Esophagus (tissue), 2 donors: ENCODE measurements at regions not wholly inside any gene's neighbourhood (a gene's known extent, or its start where the extent isn't known, plus 50 kb on each side); places are given as distances from the start of the nearest gene placed in this dataset.

Experiments used
- H3K27ac ChIP-seq, 2 donors: one replicate each; pipeline ENCODE4 v1.5.1; 2013; ENCODE audit warnings: low read depth in 2 of 2, mild to moderate bottlenecking in 2 of 2, inconsistent platforms in 1 of 2, low read length in 1 of 2, moderate library complexity in 1 of 2
- H3K27me3 ChIP-seq, 2 donors: one replicate each; pipeline ENCODE4 v1.6.1; 2013; ENCODE audit warnings: low read length in 2 of 2, control low read depth in 1 of 2, mild to moderate bottlenecking in 1 of 2; ENCODE audit not compliant: insufficient read depth in 2 of 2, control insufficient read depth in 1 of 2
- H3K36me3 ChIP-seq, 2 donors: one replicate each; pipeline ENCODE4 v1.6.1; 2013; ENCODE audit warnings: low read length in 1 of 2; ENCODE audit not compliant: control insufficient read depth in 2 of 2, insufficient read depth in 2 of 2
- H3K4me1 ChIP-seq, 2 donors: one replicate each; pipeline ENCODE4 v1.6.1; 2013; ENCODE audit warnings: low read length in 1 of 2; ENCODE audit not compliant: control insufficient read depth in 2 of 2, insufficient read depth in 2 of 2
- H3K4me3 ChIP-seq, 2 donors: one replicate each; pipeline ENCODE4 v1.5.1; 2013; ENCODE audit warnings: low read length in 2 of 2, mild to moderate bottlenecking in 2 of 2, low read depth in 1 of 2, moderate library complexity in 1 of 2
- H3K9me3 ChIP-seq, 2 donors: one replicate each; pipeline ENCODE4 v1.6.1; 2013; ENCODE audit warnings: mild to moderate bottlenecking in 2 of 2, low read depth in 1 of 2, low read length in 1 of 2, moderate library complexity in 1 of 2; ENCODE audit not compliant: control insufficient read depth in 2 of 2, insufficient read depth in 1 of 2
- WGBS, 2 donors: extraction: QIAGEN DNeasy Blood & Tissue Kit; methylation state at CpG; one replicate each; pipeline ENCODE4 v1.1.7; 2013; 5-methylcytosine and 5-hydroxymethylcytosine counted together
- donor health status: healthy with polysubstance abuse.
- donor health status: Bipolar disorder and iron deficiency.

DNA sequence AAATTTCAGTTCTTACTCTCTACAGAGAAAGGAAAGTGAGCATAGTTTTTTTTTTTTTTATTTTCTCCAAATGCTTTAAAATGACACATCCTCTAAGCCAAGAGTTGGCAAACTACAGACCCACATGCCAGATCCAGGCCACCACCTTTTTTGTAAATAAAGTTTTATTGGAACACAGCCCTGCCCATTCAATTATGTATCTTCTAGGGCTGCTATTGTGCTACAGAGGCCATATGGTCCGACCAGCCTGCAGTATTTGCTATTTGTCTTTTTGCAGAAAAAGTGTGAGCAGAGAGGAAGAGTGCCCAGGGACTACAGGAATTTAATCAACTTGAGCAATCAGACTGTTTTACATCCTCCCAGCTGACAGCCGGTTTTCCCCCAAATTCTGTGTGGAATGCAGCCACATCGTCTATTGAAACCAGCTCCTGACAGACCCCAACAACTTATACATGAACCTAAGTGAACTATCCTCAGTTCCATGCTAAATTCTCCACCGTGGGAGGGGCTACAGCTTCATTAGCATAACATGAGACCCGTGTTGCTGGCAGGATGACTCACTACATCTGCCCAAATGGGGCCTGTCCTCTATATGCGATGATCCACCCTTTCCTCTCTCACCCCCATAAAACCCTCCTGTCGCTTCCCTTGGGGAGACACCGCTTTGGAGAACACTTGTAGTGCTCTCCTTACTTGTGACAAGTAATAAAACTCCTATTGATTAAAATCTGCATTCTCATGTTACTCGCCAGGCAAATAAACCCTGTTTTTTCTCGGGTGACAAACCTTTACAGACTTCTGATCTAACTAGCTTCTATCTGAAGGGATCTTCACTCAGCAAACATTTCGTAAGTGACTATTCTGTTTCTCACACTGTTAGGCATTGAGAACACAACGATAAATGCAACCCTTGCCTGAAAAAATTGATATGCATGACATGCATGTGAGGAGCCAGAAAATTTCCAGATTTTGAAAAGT lies 149.4 kb upstream of the HS3ST3A1 start:
- H3K36me3 ChIP-seq = no peaks in the 10 kb centered on the region
- no peaks in the 10 kb centered on the region for H3K4me1 ChIP-seq
- WGBS, 2 donors = 51 to 61% methylated on average over 12 of the region's 12 CpGs

GRCh38 chr17:13753154-13753553 lies 151.4 kb upstream of the HS3ST3A1 start:
- Histone ChIP-seq H3K9me3 (peaks cover 0 to 4% of the 10 kb centered on the region in 2 donors), H3K36me3 (no peaks in the 10 kb centered on the region), H3K4me3 (no peak overlapping the region), H3K27ac (no peak overlapping the region), H3K27me3 (no peaks in the 10 kb centered on the region), H3K4me1 (no peaks in the 10 kb centered on the region)
- 68 to 82% methylated on average over 3 of the region's 3 CpGs for WGBS, 2 donors

More for the DNA sequence above, 149.4 kb upstream of the HS3ST3A1 start:
- no peak overlapping the region for H3K27ac ChIP-seq
- no peak overlapping the region for H3K4me3 ChIP-seq
- peaks cover 0 to 7% of the 10 kb centered on the region in 2 donors for H3K9me3 ChIP-seq
- H3K27me3 ChIP-seq = no peaks in the 10 kb centered on the region

DNA sequence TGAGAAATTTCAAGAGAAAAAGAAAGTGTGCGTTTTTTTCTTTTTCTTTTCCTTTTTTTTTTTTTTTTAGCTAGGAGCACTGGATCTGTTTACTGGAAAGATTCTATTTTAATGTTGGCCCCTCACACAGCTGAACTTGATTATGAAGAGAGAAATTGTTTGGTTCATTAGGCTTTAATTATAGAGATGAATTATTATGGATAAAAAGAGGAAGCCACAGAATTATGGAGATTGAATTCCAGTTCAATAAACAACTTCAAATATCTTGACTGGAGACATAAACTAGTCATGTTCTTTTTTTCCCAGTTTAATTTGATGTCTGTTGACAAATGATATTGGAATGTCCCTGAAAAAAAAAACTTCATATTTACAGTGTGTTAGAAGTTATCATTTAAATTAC lies 152.0 kb upstream of the HS3ST3A1 start:
- Histone ChIP-seq H3K27me3 (no peaks in the 10 kb centered on the region), H3K4me1 (no peaks in the 10 kb centered on the region), H3K36me3 (no peaks in the 10 kb centered on the region), H3K4me3 (no peak overlapping the region), H3K27ac (no peak overlapping the region), H3K9me3 (peaks cover 0 to 2% of the 10 kb centered on the region in 2 donors)
- WGBS, 2 donors = 82 to 85% methylated on average over 1 of the region's 1 CpG

DNA sequence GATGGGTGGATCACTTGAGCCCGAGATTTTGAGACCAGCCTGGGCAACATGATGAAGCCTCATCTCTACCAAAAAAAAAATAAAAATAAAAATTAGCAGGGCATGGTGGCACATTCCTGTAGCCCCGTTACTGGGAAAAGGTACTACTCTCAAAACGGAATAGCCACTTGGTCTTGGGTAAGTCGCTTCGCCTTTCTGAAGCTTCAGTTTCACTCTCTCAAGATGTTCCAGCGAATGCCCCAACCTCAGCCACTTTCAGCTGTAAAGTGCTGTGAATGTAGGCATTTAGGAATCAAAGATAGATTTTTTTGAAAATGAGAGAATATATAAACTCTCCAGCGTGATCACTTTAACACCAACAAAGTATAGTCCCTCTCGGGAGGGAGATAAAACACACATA lies 154.1 kb upstream of the HS3ST3A1 start:
- 88% methylated on average over 8 of the region's 8 CpGs for WGBS, 2 donors
- Histone ChIP-seq H3K9me3 (peaks cover 0 to under 1% of the 10 kb centered on the region in 2 donors), H3K4me3 (no peak overlapping the region), H3K27me3 (no peaks in the 10 kb centered on the region), H3K4me1 (no peaks in the 10 kb centered on the region), H3K36me3 (no peaks in the 10 kb centered on the region), H3K27ac (no peak overlapping the region)

DNA sequence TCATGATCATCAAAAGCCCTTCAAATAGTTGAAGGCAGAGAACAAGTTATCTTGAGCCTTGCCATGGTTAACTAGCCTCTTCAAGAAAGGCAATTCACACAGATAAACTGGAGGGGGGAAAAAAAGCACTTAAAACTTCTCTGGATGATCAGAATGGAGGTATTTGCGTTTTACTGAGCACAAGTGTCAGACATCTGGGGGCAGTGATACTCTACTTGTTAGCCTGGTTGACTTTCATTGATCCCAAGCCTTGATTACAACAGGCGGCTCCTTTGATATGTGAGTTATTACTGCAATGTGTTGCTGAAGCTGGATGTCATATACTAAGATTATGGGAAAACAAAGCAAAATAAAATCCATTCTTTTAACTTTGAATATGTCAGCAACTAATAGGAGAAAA lies 155.0 kb upstream of the HS3ST3A1 start:
- no peaks in the 10 kb centered on the region for H3K4me1 ChIP-seq
- H3K27me3 ChIP-seq = no peaks in the 10 kb centered on the region
- no peaks in the 10 kb centered on the region for H3K9me3 ChIP-seq
- H3K4me3 ChIP-seq = no peak overlapping the region
- no peaks in the 10 kb centered on the region for H3K36me3 ChIP-seq
- 56 to 67% methylated on average over 2 of the region's 2 CpGs for WGBS, 2 donors
- H3K27ac ChIP-seq = no peak overlapping the region

DNA sequence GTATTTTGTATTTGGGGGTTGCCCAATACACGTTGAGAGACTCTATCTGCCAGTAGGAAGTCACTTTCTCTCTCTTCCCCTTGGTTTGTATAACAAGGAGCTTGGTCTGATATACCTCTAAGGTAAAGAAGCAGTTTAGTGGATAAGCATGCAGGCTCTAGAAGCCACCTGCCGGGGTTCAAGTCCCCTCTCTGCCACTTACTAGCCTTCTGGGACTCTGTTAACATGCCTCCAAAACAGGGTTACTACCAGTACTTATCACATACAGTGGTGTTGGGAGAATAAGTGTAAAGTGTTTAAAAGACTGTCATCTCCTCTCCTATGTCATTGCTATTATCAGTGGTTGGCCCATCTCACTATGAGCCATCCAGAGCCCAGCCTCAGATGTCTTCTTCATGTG lies 156.1 kb upstream of the HS3ST3A1 start:
- 78 to 82% methylated on average over 2 of the region's 2 CpGs for WGBS, 2 donors
- Histone ChIP-seq H3K36me3 (no peaks in the 10 kb centered on the region), H3K4me1 (no peaks in the 10 kb centered on the region), H3K4me3 (no peak overlapping the region), H3K27me3 (no peaks in the 10 kb centered on the region), H3K27ac (no peak overlapping the region), H3K9me3 (no peaks in the 10 kb centered on the region)

DNA sequence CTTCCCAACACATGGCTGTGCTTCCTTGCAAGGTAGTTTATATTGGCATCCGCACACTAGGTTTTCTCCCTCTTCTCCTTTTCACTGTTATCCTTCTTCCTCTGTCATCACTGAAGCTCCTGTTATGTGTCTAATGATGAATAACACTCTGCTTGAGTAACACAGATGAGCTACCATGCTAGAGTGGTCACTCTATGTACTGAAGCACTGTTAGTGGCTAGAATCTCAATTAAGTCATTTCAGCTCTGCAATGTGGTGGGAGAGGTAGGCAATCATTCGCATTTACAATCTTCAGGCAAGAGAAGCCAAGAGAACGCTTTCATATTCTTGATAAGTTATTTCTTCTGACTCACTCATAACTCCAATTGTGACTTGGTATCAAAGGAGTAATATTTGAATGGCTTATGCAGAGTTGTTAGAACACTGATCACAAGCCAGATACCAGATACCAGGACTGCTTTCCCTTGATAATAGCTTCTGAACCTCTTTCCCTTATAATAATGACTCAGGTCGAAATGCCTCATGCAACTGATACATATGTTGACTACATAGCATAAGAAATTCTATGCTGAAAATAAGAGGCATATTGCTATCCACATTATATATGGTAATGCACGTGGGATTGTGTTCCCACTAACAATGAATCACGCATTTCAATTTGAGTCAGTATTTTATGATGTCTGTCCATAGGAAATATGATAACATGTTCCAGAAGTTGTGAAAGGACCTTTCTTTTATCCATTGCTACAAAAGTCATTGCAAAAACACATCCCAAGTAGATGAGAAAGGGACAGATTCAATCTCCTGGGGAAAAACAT lies 158.0 kb upstream of the HS3ST3A1 start:
- Histone ChIP-seq H3K27me3 (no peaks in the 10 kb centered on the region), H3K4me1 (no peaks in the 10 kb centered on the region), H3K4me3 (no peak overlapping the region), H3K27ac (no peak overlapping the region), H3K36me3 (no peaks in the 10 kb centered on the region), H3K9me3 (no peaks in the 10 kb centered on the region)
- WGBS, 2 donors = 65 to 80% methylated on average over 6 of the region's 6 CpGs

DNA sequence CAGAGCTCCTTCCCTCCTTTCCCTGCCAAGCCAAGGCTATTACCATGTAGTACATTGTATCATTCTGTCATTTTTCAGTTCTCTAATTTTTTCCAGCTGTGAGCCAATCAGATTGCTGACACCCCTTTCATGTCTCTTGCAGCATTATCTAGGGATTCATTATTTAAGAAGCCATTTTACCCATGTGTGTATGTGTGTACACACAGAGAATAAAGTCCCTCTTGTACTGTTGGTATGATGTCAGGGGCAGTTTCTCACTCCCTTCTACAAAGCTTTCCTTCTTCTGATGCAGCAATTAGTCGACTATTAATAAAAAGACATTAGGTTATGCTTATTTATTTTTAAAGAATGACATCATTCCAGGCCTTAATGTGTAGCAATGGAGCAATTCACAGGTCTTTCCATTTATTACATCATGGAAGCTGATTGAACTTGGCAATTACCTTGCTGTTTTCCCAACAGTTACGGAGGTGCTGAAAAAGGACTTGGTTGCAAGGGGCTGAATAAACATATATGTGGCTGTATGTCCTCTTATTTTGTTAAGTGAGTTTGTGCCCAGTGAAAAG lies 159.4 kb upstream of the HS3ST3A1 start:
- no peak overlapping the region for H3K27ac ChIP-seq
- H3K4me3 ChIP-seq = no peak overlapping the region
- no peaks in the 10 kb centered on the region for H3K9me3 ChIP-seq
- H3K36me3 ChIP-seq = no peaks in the 10 kb centered on the region
- no peaks in the 10 kb centered on the region for H3K27me3 ChIP-seq
- 77 to 88% methylated on average over 2 of the region's 2 CpGs for WGBS, 2 donors
- no peaks in the 10 kb centered on the region for H3K4me1 ChIP-seq

DNA sequence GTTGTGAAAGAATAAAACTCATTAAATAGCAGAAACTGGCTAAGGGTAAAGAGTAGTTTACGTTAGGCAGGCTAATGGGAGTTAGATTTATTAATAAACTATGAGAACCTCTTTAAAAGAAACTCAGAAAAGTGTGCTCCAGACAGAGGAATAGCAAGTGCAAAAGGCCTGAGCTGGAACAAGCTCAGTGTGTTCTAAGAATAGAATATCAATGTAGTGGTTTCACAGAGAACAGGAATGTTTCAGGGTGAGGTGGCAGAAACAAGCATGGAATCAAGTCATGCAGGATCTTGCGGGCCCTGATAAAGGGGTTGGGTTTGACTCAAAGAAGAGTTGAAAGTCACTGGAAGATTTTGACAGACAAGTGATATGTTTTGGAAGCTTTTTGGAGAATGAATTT lies 164.0 kb upstream of the HS3ST3A1 start:
- WGBS, 2 donors = 66 to 68% methylated on average over 2 of the region's 2 CpGs
- Histone ChIP-seq H3K9me3 (peaks cover 3 to 7% of the 10 kb centered on the region in 2 donors), H3K4me3 (no peak overlapping the region), H3K27ac (no peak overlapping the region), H3K36me3 (no peaks in the 10 kb centered on the region), H3K27me3 (no peaks in the 10 kb centered on the region), H3K4me1 (no peaks in the 10 kb centered on the region)
